ENCODE measurements at regions not wholly inside any gene's neighbourhood (a gene's known extent, or its start where the extent isn't known, plus 50 kb on each side); places are given as distances from the start of the nearest gene placed in this dataset.
A peak's percentile ranks its signal among the peaks of the same experiment; 100 is the strongest.

- peak; percentile 13 to 35 (median 34) for TF ChIP-seq CTCF (IDR thresholded peaks at IDR 0.05)
- no peak for TF ChIP-seq POLR2A (IDR thresholded peaks at IDR 0.05)
Observed at GRCh38 chr18:25832001-25832604, 258.3 kb downstream of the SS18 start.

Data from uterus (tissue), 2 donors.